Fibroblast of villous mesenchyme (primary cell): ENCODE measurements at regions not wholly inside any gene's neighbourhood (a gene's known extent, or its start where the extent isn't known, plus 50 kb on each side); places are given as distances from the start of the nearest gene placed in this dataset.
"Not testable (repeated sequence)": the region's sequence is repeated elsewhere in the genome, so short reads cannot be mapped to it uniquely, and the experiment has no call there.

Experiments
- DNase-seq: peaks from one replicate; pipeline ENCODE4 v3.0.0-alpha.2; 2010; ENCODE audit warnings: low read depth
- H3K4me3 ChIP-seq: 2 replicates; pipeline ENCODE4 v1.5.1; 2011; ENCODE audit warnings: low read depth, mild to moderate bottlenecking, low read length
- TF ChIP-seq, protein P1 (sequence below): IDR thresholded peaks from 2 replicates; pipeline ENCODE4 v1.5.1; 2012; ENCODE audit warnings: low read depth, mild to moderate bottlenecking, low read length; ENCODE audit not compliant: insufficient read depth

DNA sequence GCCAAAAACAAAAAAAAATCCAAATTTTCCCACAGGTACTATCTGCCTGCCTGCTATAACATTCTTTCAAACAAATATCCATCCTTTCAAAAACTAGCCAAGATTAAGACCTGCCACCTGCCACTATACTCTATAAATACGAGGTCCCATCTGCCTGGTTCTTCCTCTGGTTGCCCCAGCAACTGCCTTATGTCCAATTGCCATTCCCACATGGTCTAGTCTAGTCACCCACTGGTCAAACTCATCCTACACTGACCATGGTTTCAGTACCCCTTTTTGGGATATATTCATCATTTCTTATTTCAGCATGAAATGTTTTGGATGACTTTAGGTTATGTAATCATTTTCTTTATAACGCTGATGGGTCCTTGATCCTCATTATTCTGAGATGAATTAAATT is 95.1 kb upstream of the CCNG1 start:
- TF ChIP-seq, protein P1, sequence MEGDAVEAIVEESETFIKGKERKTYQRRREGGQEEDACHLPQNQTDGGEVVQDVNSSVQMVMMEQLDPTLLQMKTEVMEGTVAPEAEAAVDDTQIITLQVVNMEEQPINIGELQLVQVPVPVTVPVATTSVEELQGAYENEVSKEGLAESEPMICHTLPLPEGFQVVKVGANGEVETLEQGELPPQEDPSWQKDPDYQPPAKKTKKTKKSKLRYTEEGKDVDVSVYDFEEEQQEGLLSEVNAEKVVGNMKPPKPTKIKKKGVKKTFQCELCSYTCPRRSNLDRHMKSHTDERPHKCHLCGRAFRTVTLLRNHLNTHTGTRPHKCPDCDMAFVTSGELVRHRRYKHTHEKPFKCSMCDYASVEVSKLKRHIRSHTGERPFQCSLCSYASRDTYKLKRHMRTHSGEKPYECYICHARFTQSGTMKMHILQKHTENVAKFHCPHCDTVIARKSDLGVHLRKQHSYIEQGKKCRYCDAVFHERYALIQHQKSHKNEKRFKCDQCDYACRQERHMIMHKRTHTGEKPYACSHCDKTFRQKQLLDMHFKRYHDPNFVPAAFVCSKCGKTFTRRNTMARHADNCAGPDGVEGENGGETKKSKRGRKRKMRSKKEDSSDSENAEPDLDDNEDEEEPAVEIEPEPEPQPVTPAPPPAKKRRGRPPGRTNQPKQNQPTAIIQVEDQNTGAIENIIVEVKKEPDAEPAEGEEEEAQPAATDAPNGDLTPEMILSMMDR, result no peak
- no peak overlapping the region for H3K4me3 ChIP-seq
- no peak for DNase-seq

DNA sequence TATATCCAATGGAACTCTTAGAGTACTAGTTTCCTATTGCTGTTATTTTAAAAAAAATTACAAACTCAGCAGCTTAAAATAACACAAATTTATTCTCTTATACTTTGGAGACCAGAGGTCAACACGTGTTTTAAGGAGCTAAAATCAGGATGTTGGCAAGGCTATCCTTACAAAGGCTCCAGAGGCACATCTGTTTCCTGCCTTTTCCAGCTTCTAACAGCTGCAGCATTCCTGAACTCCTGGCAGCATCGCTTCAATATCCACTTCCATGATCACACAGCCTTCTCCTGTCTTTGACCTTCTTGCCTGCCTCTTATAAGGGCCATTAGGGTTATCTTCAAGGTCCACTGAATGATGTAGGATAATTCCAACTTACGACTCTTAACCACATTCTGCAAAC is 92.2 kb upstream of the CCNG1 start:
- TF ChIP-seq, protein P1, result no peak
- no peak for DNase-seq
- H3K4me3 ChIP-seq, result no peak overlapping the region

DNA sequence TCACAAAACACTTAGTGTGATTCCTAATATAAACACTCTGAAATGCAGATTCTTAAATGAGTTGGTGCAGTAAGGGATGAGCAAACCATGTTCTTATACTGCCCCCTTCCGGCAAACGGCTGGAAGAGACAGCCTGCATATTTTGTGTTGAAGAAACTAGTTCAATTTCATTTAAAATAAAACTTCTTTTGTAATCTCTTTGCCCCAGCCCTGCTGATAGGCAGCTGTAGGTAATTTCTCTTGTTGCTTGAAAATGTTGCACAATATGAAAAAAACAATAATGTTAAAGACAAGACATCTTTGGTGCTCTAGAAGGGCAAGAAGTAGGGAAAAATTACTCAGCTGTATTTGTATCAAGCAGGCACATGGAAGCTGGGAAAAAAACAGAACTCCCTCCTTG is 89.7 kb upstream of the CCNG1 start:
- peak; percentile 63 for DNase-seq
- TF ChIP-seq, protein P1, result peak; percentile 74
- no peak overlapping the region for H3K4me3 ChIP-seq

DNA sequence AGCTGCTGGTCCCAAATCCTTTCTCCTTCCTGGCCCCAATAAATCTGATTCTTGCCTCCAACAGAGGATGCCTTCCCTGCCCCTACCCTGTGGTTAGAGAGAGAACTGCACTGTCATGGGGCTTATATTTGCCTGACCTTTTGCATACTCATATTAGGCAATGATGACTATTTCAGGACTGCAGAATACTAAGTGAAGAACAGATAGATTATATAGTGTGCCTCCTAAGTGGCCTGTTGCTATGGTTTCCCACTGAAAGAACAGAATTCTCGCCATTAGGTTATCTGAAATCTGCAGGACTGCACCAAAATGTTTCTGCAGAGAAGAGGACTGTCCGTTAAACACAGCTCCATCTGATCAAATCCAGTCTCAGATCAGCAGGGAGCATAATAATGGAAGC is 87.3 kb upstream of the CCNG1 start:
- TF ChIP-seq, protein P1, result no peak
- DNase-seq, result peak; percentile 23
- no peak overlapping the region for H3K4me3 ChIP-seq

DNA sequence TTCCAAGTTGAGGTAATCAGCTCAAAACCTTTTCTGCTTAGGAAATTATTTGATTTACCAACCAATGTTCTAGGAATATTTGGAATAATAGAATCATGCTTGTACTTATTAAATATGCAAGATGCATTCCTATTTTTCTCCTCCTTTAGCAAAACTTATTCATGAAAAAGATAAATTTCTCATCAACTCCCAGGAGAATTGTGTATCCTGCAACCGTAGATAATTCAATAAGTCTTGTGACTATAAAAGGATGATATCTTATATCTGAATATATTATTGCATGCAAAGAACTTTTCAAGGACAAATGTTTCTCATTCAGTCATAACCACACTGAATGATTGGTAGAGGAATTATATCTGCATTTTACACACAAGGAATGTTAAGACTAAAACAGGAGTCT is 84.9 kb upstream of the CCNG1 start:
- no peak overlapping the region for H3K4me3 ChIP-seq
- TF ChIP-seq, protein P1, result no peak
- DNase-seq, result no peak

DNA sequence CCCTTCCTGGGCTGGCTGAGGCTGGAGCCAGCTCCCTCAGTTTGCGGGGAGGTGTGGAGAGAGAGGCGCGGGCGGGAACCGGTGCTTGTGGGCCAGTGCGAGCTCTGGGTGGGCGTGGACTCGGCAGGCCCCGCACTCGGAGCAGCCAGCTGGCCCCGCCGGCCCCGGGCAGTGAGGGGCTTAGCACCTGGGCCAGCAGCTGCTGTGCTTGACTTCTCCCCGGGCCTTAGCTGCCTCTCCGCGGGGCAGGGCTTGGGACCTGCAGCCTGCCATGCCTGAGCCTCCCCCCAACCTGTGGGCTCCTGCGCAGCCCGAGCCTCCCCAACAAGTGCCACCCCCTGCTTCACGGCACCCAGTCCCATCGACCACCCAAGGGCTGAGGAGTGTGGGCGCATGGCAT is 81.6 kb upstream of the CCNG1 start:
- not testable (repeated sequence) for H3K4me3 ChIP-seq, DNase-seq

DNA sequence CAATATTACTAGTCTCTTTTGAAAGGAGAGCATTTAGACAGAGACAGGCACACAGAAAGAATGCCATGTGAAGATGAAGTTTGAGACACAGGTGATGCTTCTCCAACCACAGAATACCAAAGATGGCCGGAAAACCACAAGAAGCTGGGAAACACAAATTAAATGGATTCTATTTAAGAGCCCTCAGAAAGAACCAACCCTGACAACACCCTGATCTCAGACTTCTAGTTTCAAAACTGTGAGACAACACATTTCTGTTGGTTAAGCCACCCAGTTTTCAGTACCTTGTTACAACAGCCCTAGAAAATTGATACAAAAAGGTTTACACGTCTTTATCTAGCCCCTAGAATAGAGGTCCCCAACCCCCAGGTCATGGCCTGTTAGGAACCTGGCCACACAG is 79.8 kb upstream of the CCNG1 start:
- TF ChIP-seq, protein P1, result no peak
- no peak for DNase-seq
- H3K4me3 ChIP-seq, result no peak overlapping the region
